ENCODE measurements at regions not wholly inside any gene's neighbourhood (a gene's known extent, or its start where the extent isn't known, plus 50 kb on each side); places are given as distances from the start of the nearest gene placed in this dataset.

DNA sequence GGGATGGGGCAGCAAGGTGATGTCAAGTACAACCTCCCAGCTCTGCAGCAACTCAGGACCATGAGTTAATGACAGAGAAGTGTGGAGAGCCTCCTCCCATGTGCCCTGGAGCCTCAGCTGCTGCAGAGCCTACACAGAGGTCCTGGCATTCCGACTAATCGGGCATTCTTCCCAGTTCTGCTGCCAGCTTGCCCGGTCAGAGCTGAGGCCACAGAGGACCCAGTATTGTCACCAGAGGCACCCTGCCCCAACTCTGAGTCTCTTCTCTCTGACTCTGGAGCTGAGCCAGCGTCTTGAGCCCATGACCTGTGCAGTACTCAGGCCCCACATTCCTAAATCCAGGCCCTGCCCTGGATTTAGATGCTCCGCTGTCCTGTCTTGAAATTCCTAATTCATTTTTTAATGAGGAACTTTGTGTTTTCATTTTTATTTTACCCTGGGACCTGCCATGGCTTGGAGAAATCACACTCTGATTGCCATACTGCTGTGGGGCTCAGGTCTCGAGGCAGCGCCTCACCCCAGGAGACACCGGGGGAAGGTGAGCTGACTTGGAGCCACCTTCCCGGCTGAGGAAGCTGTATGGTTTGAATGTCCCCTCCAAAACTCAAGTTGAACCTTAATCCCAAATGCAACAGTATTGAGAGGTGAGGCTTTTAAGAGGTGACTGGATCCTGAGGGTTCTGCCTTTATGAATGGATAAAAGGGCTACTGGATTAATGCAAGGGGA lies 144.9 kb upstream of the ZNF507 start:
- POLR2A ChIA-PET: no interaction called here

DNA sequence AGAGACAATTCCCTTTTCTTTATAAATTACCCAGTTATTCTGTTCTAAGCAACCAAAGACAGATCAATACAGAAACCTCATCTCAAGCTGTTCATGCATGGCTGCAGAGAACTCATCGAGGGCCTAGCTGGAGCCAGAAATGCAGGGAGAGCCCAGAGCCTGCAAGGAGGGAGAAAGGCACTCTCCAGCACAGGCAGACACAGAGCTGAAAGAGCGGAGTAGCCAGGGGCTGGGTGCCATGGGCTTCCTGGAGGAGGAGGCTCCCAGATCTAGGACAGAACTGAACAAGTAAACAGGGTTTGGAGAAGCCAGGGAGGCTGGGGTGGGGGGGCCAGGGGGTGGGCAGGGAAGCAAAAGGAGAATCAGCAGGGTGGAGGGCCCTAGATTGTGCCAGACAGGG lies 144.2 kb upstream of the ZNF507 start:
- ATAC-seq (no peak), FAIRE-seq (no peak), DNase-seq (ENCODE audit: low spot score) (no peak)
- no peaks in the 10 kb centered on the region for H3K9me3 ChIP-seq (ENCODE audit: low read length)
- no peaks in the 10 kb centered on the region for H3K4me1 ChIP-seq (ENCODE audit: insufficient read depth, low read length)
- H3K36me3 ChIP-seq (replicated peaks in 1 of 2; ENCODE audit: control insufficient read depth in 1 of 2, insufficient read depth in 2 of 2, low read length in 2 of 2): no peaks in the 10 kb centered on the region
- no peak for TF ChIP-seq GTF2F1 (IDR thresholded peaks at IDR 0.05; ENCODE audit: low read length)
- TF ChIP-seq, protein P1, sequence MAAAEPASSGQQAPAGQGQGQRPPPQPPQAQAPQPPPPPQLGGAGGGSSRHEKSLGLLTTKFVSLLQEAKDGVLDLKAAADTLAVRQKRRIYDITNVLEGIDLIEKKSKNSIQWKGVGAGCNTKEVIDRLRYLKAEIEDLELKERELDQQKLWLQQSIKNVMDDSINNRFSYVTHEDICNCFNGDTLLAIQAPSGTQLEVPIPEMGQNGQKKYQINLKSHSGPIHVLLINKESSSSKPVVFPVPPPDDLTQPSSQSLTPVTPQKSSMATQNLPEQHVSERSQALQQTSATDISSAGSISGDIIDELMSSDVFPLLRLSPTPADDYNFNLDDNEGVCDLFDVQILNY (CRISPR knock-in tag; conservative IDR thresholded peaks at IDR 0.05): no peak
- TF ChIP-seq RAD21 (CRISPR knock-in tag; IDR thresholded peaks at IDR 0.05): no peak
- no peak for TF ChIP-seq NRL (CRISPR knock-in tag; IDR thresholded peaks at IDR 0.05; ENCODE audit: borderline replicate concordance)
- TF ChIP-seq FLYWCH1 (CRISPR knock-in tag; IDR thresholded peaks at IDR 0.05): no peak
- TF ChIP-seq MTA1 (CRISPR knock-in tag; IDR thresholded peaks at IDR 0.05; ENCODE audit: borderline replicate concordance): no peak
- no peak for TF ChIP-seq ZNF629 (CRISPR knock-in tag; conservative IDR thresholded peaks at IDR 0.05)
- TF ChIP-seq ZNF790 (CRISPR knock-in tag; IDR thresholded peaks at IDR 0.05; ENCODE audit: borderline replicate concordance): no peak
- TF ChIP-seq, protein P2, sequence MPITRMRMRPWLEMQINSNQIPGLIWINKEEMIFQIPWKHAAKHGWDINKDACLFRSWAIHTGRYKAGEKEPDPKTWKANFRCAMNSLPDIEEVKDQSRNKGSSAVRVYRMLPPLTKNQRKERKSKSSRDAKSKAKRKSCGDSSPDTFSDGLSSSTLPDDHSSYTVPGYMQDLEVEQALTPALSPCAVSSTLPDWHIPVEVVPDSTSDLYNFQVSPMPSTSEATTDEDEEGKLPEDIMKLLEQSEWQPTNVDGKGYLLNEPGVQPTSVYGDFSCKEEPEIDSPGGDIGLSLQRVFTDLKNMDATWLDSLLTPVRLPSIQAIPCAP (CRISPR knock-in tag; IDR thresholded peaks at IDR 0.05; ENCODE audit: low read depth): no peak
- no peak for TF ChIP-seq POLR2G (IDR thresholded peaks at IDR 0.05; ENCODE audit: low read depth, low read length)
- no peak overlapping the region for H3K27ac ChIP-seq (ENCODE audit: extremely low read length, insufficient read depth, low read length)
- BruUV-seq (replicated peaks): no TSS peak
- no peak overlapping the region for H2AFZ ChIP-seq (ENCODE audit: low read length)
- CTCF ChIA-PET (ENCODE audit: low intra/inter-chr PET ratio, low total read pairs): no interaction called here
- H3K79me2 ChIP-seq (ENCODE audit: insufficient read depth, low read length): no peaks in the 10 kb centered on the region
- no peaks in the 10 kb centered on the region for H4K20me1 ChIP-seq (ENCODE audit: insufficient read depth, low read length)
- POLR2A ChIA-PET: no interaction called here
- intact Hi-C loops (cut with micrococcal nuclease; ENCODE audit: unreplicated experiment): no loop called here
- H3K9ac ChIP-seq (ENCODE audit: insufficient read depth, low read depth, low read length): no peak overlapping the region
- WGBS (ENCODE audit: low lambda C conversion rate): 0% methylated on average over 1 of the region's 2 CpGs
- peaks cover 0 to 1% of the 10 kb centered on the region in 2 experiments; a peak in 3 of 5 replicates for H3K27me3 ChIP-seq (ENCODE audit: control insufficient read depth in 1 of 2, insufficient read depth in 2 of 2, low read length in 2 of 2)
- H3K4me3 ChIP-seq (replicated peaks in 1 of 3; ENCODE audit: insufficient read depth in 1 of 3, low read depth in 2 of 3, low read length in 3 of 3): no peak overlapping the region
- in situ Hi-C loops (cut with HindIII; ENCODE audit: extremely low pct_ligation_motif_present, low pct_unique_long_range_greater_than_20kb): no loop called here
- H3K4me2 ChIP-seq (ENCODE audit: low read depth, low read length): no peak overlapping the region

More for the DNA sequence above, 144.9 kb upstream of the ZNF507 start:
- peaks cover 0 to 1% of the 10 kb centered on the region in 2 experiments; a peak in 3 of 5 replicates for H3K27me3 ChIP-seq (ENCODE audit: control insufficient read depth in 1 of 2, insufficient read depth in 2 of 2, low read length in 2 of 2)
- no peak overlapping the region for H3K4me3 ChIP-seq (replicated peaks in 1 of 3; ENCODE audit: insufficient read depth in 1 of 3, low read depth in 2 of 3, low read length in 3 of 3)
- no peaks in the 10 kb centered on the region for H3K4me1 ChIP-seq (ENCODE audit: insufficient read depth, low read length)
- H3K27ac ChIP-seq (ENCODE audit: extremely low read length, insufficient read depth, low read length): no peak overlapping the region
- no peak overlapping the region for H2AFZ ChIP-seq (ENCODE audit: low read length)
- no peaks in the 10 kb centered on the region for H4K20me1 ChIP-seq (ENCODE audit: insufficient read depth, low read length)
- H3K36me3 ChIP-seq (replicated peaks in 1 of 2; ENCODE audit: control insufficient read depth in 1 of 2, insufficient read depth in 2 of 2, low read length in 2 of 2): no peaks in the 10 kb centered on the region
- in situ Hi-C loops (cut with HindIII; ENCODE audit: extremely low pct_ligation_motif_present, low pct_unique_long_range_greater_than_20kb): no loop called here
- no peaks in the 10 kb centered on the region for H3K79me2 ChIP-seq (ENCODE audit: insufficient read depth, low read length)
- TF ChIP-seq GFI1 (CRISPR knock-in tag; IDR thresholded peaks at IDR 0.05; ENCODE audit: borderline replicate concordance): no peak
- TF ChIP-seq ZNF501 (CRISPR knock-in tag; IDR thresholded peaks at IDR 0.05): no peak
- no peaks in the 10 kb centered on the region for H3K9me3 ChIP-seq (ENCODE audit: low read length)
- ATAC-seq (no peak), FAIRE-seq (no peak), DNase-seq (ENCODE audit: low spot score) (no peak)
- WGBS (ENCODE audit: low lambda C conversion rate): 33% methylated on average over 8 of the region's 9 CpGs
- no peak overlapping the region for H3K4me2 ChIP-seq (ENCODE audit: low read depth, low read length)
- H3K9ac ChIP-seq (ENCODE audit: insufficient read depth, low read depth, low read length): no peak overlapping the region
- CTCF ChIA-PET (ENCODE audit: low intra/inter-chr PET ratio, low total read pairs): no interaction called here
- intact Hi-C loops (cut with micrococcal nuclease; ENCODE audit: unreplicated experiment): no loop called here
- no TSS peak for BruUV-seq (replicated peaks)

Measured in HepG2 (cell line).